ENCODE measurements at regions not wholly inside any gene's neighbourhood (a gene's known extent, or its start where the extent isn't known, plus 50 kb on each side); places are given as distances from the start of the nearest gene placed in this dataset.
"Not testable (repeated sequence)": the region's sequence is repeated elsewhere in the genome, so short reads cannot be mapped to it uniquely, and the experiment has no call there.

DNA sequence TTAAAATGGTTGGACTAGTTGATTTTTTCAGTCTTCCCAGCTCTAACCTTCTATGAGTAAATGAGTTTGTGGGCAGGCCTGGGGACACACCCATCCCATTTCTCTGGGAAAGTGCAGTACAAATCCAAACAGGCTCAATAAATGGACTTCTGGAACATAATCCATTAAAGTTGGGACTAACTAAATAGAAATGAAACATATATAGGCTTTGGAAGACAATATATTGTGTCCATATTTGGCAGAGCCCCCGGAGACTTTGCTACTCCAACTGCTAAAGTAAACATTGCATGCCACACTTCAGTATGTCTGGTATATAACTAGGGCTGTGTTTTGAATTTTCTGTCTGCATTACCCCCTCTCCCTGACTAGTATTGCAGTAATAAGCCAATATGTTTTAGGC lies 191.4 kb upstream of the DAB2 start:
- Histone ChIP-seq H3K4me3 (no peak overlapping the region), H3K27me3 (no peaks in the 10 kb centered on the region), H3K36me3 (no peaks in the 10 kb centered on the region), H3K4me1 (no peaks in the 10 kb centered on the region), H3K27ac (no peak overlapping the region), H3K9me3 (no peaks in the 10 kb centered on the region)
- TF ChIP-seq, protein P1, sequence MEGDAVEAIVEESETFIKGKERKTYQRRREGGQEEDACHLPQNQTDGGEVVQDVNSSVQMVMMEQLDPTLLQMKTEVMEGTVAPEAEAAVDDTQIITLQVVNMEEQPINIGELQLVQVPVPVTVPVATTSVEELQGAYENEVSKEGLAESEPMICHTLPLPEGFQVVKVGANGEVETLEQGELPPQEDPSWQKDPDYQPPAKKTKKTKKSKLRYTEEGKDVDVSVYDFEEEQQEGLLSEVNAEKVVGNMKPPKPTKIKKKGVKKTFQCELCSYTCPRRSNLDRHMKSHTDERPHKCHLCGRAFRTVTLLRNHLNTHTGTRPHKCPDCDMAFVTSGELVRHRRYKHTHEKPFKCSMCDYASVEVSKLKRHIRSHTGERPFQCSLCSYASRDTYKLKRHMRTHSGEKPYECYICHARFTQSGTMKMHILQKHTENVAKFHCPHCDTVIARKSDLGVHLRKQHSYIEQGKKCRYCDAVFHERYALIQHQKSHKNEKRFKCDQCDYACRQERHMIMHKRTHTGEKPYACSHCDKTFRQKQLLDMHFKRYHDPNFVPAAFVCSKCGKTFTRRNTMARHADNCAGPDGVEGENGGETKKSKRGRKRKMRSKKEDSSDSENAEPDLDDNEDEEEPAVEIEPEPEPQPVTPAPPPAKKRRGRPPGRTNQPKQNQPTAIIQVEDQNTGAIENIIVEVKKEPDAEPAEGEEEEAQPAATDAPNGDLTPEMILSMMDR (IDR thresholded peaks at IDR 0.05): no peak
- no peak for DNase-seq (ENCODE audit: low spot score in 2 of 2)
- intact Hi-C loops (cut with DNase I): no loop called here

DNA sequence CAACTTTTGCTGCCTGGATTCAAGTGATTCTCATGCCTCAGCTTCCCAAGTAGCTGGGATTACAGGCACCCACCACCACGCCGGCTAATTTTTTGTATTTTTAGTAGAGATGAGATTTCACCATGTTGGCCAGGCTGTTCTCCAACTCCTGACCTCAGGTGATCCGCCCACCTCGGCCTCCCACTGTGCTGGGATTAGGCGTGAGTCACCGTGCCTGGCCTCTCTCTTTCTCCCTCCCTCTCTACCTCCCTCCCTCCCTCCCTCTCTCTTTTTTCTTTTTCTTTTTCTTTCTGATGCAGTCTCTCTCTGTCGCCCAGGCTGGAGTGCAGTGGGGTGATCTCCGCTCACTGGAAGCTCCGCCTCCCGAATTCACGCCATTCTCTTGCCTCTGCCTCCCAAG lies 186.3 kb upstream of the DAB2 start:
- H3K36me3 ChIP-seq; H3K9me3 ChIP-seq; DNase-seq (ENCODE audit: low spot score in 2 of 2); H3K27me3 ChIP-seq; intact Hi-C loops (cut with DNase I); H3K4me1 ChIP-seq; H3K27ac ChIP-seq; H3K4me3 ChIP-seq: not testable (repeated sequence)

DNA sequence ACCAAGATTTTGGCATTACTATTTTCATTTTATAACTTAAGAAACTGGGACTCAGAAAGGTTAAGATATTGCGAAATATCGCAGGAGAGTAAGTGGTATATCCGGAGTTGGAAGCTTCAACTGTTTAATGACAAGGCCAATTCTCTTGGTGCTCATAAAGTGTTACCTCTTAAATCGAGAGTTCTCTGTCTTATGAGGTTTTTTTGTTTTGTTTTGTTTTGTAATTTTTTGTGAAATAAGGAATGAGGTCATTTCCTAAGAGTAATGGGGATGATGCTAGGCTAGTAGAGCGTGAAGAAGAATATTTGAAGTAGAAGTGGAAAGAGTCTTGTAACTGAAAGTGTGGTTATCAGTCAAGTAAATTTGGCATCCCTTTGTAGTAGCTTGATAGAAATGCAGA lies 183.2 kb upstream of the DAB2 start:
- no peak overlapping the region for H3K27ac ChIP-seq
- H3K4me3 ChIP-seq: no peak overlapping the region
- no peak for DNase-seq (ENCODE audit: low spot score in 2 of 2)
- intact Hi-C loops (cut with DNase I): no loop called here
- H3K9me3 ChIP-seq: no peaks in the 10 kb centered on the region
- no peaks in the 10 kb centered on the region for H3K36me3 ChIP-seq
- H3K4me1 ChIP-seq: no peaks in the 10 kb centered on the region
- TF ChIP-seq, protein P1 (IDR thresholded peaks at IDR 0.05): no peak
- no peaks in the 10 kb centered on the region for H3K27me3 ChIP-seq

DNA sequence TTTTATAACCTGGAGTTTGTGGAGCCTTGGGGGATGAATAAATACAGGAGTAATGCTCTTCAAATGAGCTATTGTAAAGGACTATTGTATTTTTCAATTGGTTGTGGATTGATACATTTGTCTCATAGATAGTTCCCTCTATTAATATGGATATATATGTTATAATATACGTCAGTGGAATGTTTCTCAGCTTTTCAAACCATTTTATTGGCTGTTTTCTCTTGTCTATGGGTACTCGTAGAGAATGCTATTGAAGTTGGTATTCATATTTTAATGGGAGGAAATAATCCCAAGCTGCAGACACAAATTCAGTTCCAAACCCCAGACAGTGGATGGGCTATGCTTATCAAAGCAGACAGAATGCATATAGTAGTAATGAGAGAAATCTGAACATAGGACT lies 181.8 kb upstream of the DAB2 start:
- no peaks in the 10 kb centered on the region for H3K4me1 ChIP-seq
- no peaks in the 10 kb centered on the region for H3K27me3 ChIP-seq
- no peak overlapping the region for H3K4me3 ChIP-seq
- DNase-seq (ENCODE audit: low spot score in 2 of 2): no peak
- no peaks in the 10 kb centered on the region for H3K36me3 ChIP-seq
- H3K27ac ChIP-seq: no peak overlapping the region
- TF ChIP-seq, protein P1 (IDR thresholded peaks at IDR 0.05): no peak
- H3K9me3 ChIP-seq: no peaks in the 10 kb centered on the region
- intact Hi-C loops (cut with DNase I): no loop called here

DNA sequence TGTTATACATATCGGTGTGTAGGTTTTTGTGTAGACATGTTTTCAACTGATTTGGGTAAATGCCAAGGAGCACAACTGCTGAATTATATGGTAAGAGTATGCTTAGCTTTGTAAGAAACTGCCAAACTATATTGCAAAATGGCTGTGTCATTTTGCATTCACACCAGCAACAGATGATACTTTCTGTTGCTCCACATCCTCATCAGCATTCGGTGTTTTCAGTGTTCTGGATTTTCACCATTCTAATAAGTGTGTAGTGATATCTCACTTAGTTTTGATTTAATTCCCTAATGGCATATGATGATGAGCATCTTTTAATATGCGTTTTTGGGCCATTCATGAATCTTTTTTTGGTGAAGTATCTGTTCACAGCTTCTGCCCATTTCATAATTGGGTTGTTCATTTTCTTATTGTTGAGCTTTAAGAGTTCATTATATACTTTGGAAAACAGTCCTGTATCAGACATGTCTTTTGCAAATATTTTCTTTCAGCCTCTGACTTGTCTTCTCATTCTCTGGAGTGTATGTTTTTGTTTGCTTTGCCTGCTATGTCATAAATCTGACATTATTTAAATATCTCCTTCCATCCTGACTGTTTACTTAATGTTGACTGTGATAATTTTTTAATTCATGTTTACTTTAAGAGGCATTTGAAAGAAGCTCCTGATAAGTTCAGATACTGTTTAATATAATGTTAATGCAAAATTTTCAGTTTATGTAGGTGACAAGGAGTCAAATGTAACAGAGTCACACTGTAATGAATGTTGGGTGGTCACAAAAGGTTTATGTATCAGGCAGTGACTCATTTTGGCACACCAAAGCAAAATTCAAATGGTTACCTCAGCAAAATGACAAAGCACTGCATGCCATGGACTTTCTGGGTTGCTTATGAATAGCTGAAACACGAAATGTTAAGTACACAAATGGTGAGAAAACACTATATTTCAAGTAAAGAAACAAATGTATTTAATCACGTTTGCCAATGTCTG lies 181.1 kb upstream of the DAB2 start:
- Histone ChIP-seq H3K9me3 (no peaks in the 10 kb centered on the region), H3K36me3 (no peaks in the 10 kb centered on the region), H3K27ac (no peak overlapping the region), H3K4me1 (no peaks in the 10 kb centered on the region), H3K4me3 (no peak overlapping the region), H3K27me3 (no peaks in the 10 kb centered on the region)
- intact Hi-C loops (cut with DNase I): no loop called here
- TF ChIP-seq, protein P1 (IDR thresholded peaks at IDR 0.05): no peak
- no peak for DNase-seq (ENCODE audit: low spot score in 2 of 2)

DNA sequence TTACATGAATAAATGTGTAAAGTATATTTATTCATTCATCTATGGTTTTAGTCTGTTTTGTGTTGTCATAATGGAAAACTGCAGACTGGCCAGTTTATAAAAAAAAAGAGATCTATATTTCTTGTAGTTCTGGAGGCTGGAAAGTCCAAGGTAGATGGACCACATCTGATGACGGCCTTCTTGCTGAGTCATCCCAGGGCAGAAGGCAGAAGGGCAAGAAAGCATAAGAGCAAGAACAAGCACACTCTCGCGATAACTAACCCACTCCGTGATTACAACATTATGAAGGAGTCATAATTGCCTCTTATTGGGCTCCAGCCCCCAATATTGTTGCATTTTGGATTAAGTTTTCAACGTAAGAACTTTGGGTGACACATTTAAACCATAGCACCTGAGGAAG lies 180.4 kb upstream of the DAB2 start:
- no peaks in the 10 kb centered on the region for H3K36me3 ChIP-seq
- TF ChIP-seq, protein P1 (IDR thresholded peaks at IDR 0.05): no peak
- DNase-seq (ENCODE audit: low spot score in 2 of 2): no peak
- H3K27ac ChIP-seq: no peak overlapping the region
- H3K4me3 ChIP-seq: no peak overlapping the region
- H3K4me1 ChIP-seq: no peaks in the 10 kb centered on the region
- H3K9me3 ChIP-seq: no peaks in the 10 kb centered on the region
- intact Hi-C loops (cut with DNase I): no loop called here
- no peaks in the 10 kb centered on the region for H3K27me3 ChIP-seq

Data from ascending aorta (tissue), 2 donors.